OCI-LY3 (cell line): ENCODE measurements at regions not wholly inside any gene's neighbourhood (a gene's known extent, or its start where the extent isn't known, plus 50 kb on each side); places are given as distances from the start of the nearest gene placed in this dataset.
A peak's percentile ranks its signal among the peaks of the same experiment; 100 is the strongest.

Experiments
- H2AFZ ChIP-seq: fragments of 200-600, 300-600 bp; shearing (Covaris generic); 2 replicates; pipeline ENCODE4 v1.6.0; 2014; ENCODE audit warnings: antibody characterized with exemption, low read depth, low read length
- H3K27ac ChIP-seq: fragments of 200-600, 300-600 bp; sonication (generic); 2 replicates; pipeline ENCODE4 v1.5.1; 2014; ENCODE audit warnings: mild to moderate bottlenecking, low read length, moderate library complexity, mixed read lengths
- H3K27me3 ChIP-seq: fragments of 200-600, 300-600 bp; sonication (generic); 2 replicates; pipeline ENCODE4 v1.6.1; 2014; ENCODE audit warnings: low read depth, low read length, mixed read lengths
- H3K36me3 ChIP-seq: fragments of 200-600, 300-600 bp; sonication (generic); replicated peaks from 2 replicates; pipeline ENCODE3; 2014; ENCODE audit warnings: low read depth, low read length, mixed read lengths
- H3K4me1 ChIP-seq: fragments of 300-600, 200-600 bp; sonication (generic); 2 replicates; pipeline ENCODE4 v1.6.1; 2014; ENCODE audit warnings: low read length, mixed read lengths
- H3K4me2 ChIP-seq: fragments of 200-600, 300-600 bp; sonication (generic); 2 replicates; pipeline ENCODE4 v1.6.1; 2014; ENCODE audit warnings: low read length, mixed read lengths
- H3K4me3 ChIP-seq: fragments of 300-600, 200-600 bp; sonication (generic); 2 replicates; pipeline ENCODE4 v1.5.1; 2014; ENCODE audit warnings: antibody characterized with exemption, mild to moderate bottlenecking, low read length, moderate library complexity
- H3K79me2 ChIP-seq: fragments of 300-600, 200-600 bp; shearing (Covaris generic); 2 replicates; pipeline ENCODE4 v1.6.1; 2014; ENCODE audit warnings: mild to moderate bottlenecking, low read length, mixed read lengths
- H3K9ac ChIP-seq: fragments of 300-600, 200-600 bp; shearing (Covaris generic); 2 replicates; pipeline ENCODE4 v1.6.0; 2014; ENCODE audit warnings: mild to moderate bottlenecking, low read length, moderate library complexity
- H3K9me3 ChIP-seq: fragments of 200-600, 300-600 bp; shearing (Covaris generic); 2 replicates; pipeline ENCODE4 v1.6.1; 2014; ENCODE audit warnings: low read length, mixed read lengths; ENCODE audit not compliant: insufficient read depth
- H4K20me1 ChIP-seq: fragments of 200-600, 300-600 bp; sonication (generic); 2 replicates; pipeline ENCODE4 v1.6.1; 2016; ENCODE audit warnings: low read length, mixed read lengths; ENCODE audit not compliant: insufficient read depth
- CTCF ChIP-seq: fragments of 200-600, 300-600 bp; sonication (generic); IDR thresholded peaks from 2 replicates; pipeline ENCODE4 v1.5.1; 2014; ENCODE audit warnings: antibody characterized with exemption, low read length, low read depth
- EZH2phosphoT487 ChIP-seq: fragments of 200-600 bp; shearing (Covaris generic); IDR thresholded peaks from 2 replicates; pipeline ENCODE4 v1.6.1; 2018; ENCODE audit warnings: antibody characterized with exemption, mixed run types, low read depth

GRCh38 chr1:194512957-194513356 lies 1326.5 kb upstream of the B3GALT2 start:
- Histone ChIP-seq H4K20me1 (no peaks in the 10 kb centered on the region), H3K36me3 (peaks cover 6% of the 10 kb centered on the region), H3K9me3 (peaks cover 15% of the 10 kb centered on the region), H3K27ac (no peak overlapping the region), H3K9ac (no peak overlapping the region), H2AFZ (no peak overlapping the region), H3K79me2 (no peaks in the 10 kb centered on the region), H3K27me3 (no peaks in the 10 kb centered on the region), H3K4me1 (peaks cover 7% of the 10 kb centered on the region; the same call in 1 of the 2 replicates), H3K4me3 (no peak overlapping the region), H3K4me2 (no peak overlapping the region)
- TF ChIP-seq CTCF (no peak), EZH2phosphoT487 (no peak)

- Histone ChIP-seq H4K20me1 (no peaks in the 10 kb centered on the region), H3K4me1 (peaks cover 2% of the 10 kb centered on the region; the same call in 1 of the 2 replicates), H3K9me3 (peaks cover 15% of the 10 kb centered on the region), H3K4me3 (no peak overlapping the region), H3K79me2 (no peaks in the 10 kb centered on the region), H2AFZ (no peak overlapping the region), H3K27me3 (no peaks in the 10 kb centered on the region), H3K4me2 (no peak overlapping the region), H3K27ac (no peak overlapping the region), H3K9ac (no peak overlapping the region), H3K36me3 (peaks cover 6% of the 10 kb centered on the region)
- TF ChIP-seq CTCF (no peak), EZH2phosphoT487 (no peak)
These were observed 1325.9 kb upstream of the B3GALT2 start for GRCh38 chr1:194512345-194512744.

- peak overlapping the region; percentile 32; the same call in 1 of the 2 replicates for H3K9ac ChIP-seq
- peaks cover 15% of the 10 kb centered on the region for H3K4me1 ChIP-seq
- no peaks in the 10 kb centered on the region for H3K27me3 ChIP-seq
- TF ChIP-seq CTCF = no peak
- H4K20me1 ChIP-seq = no peaks in the 10 kb centered on the region
- peak overlapping the region; percentile 66 for H2AFZ ChIP-seq
- peak overlapping the region; percentile 56 for H3K27ac ChIP-seq
- H3K79me2 ChIP-seq = no peaks in the 10 kb centered on the region
- H3K9me3 ChIP-seq = no peaks in the 10 kb centered on the region
- peak overlapping the region; percentile 60 for H3K4me2 ChIP-seq
- no peaks in the 10 kb centered on the region for H3K36me3 ChIP-seq
- peak overlapping the region; percentile 44 for H3K4me3 ChIP-seq
These were observed 1316.8 kb upstream of the B3GALT2 start for GRCh38 chr1:194503209-194503608.

GRCh38 chr1:194495434-194495833 lies 1309.0 kb upstream of the B3GALT2 start:
- Histone ChIP-seq H3K9me3 (peaks cover 11% of the 10 kb centered on the region), H3K4me1 (no peaks in the 10 kb centered on the region), H4K20me1 (no peaks in the 10 kb centered on the region), H3K9ac (no peak overlapping the region), H3K4me3 (no peak overlapping the region), H2AFZ (no peak overlapping the region), H3K79me2 (no peaks in the 10 kb centered on the region), H3K4me2 (no peak overlapping the region), H3K27ac (no peak overlapping the region), H3K27me3 (no peaks in the 10 kb centered on the region), H3K36me3 (no peaks in the 10 kb centered on the region)
- TF ChIP-seq CTCF (no peak), EZH2phosphoT487 (no peak)
